Astrocyte (in vitro differentiated cells and primary cell): ENCODE measurements at regions not wholly inside any gene's neighbourhood (a gene's known extent, or its start where the extent isn't known, plus 50 kb on each side); places are given as distances from the start of the nearest gene placed in this dataset.

Source experiments
- CTCF ChIP-seq: IDR thresholded peaks from 2 replicates; pipeline ENCODE4 v1.5.1; 2011; ENCODE audit warnings: low read depth, mild to moderate bottlenecking, inconsistent platforms, low read length, moderate library complexity; ENCODE audit not compliant: insufficient read depth
- EZH2 ChIP-seq: IDR thresholded peaks from 2 replicates; pipeline ENCODE4 v1.6.1; 2012; ENCODE audit warnings: mild to moderate bottlenecking, low read length, inconsistent platforms; ENCODE audit not compliant: insufficient read depth

- TF ChIP-seq CTCF (no peak), EZH2 (no peak)
Measured at GRCh38 chr20:52054123-52054522, 137.5 kb downstream of the ZFP64 start.
